GM23338 (cell line): ENCODE measurements at regions not wholly inside any gene's neighbourhood (a gene's known extent, or its start where the extent isn't known, plus 50 kb on each side); places are given as distances from the start of the nearest gene placed in this dataset.

Experiments used
- ATAC-seq: fragments of 200-7000 bp; cut with Tn5 transposase; 3 replicates; pipeline ENCODE4 v1.9.1; 2020
- DNase-seq: peaks from one replicate; pipeline ENCODE4 v3.0.0-alpha.2; 2015; ENCODE audit warnings: low spot score
- H2AFZ ChIP-seq: fragments of 200-600 bp; sonication (generic); 2 replicates; pipeline ENCODE4 v1.8.0; 2016; ENCODE audit warnings: antibody characterized with exemption, mild to moderate bottlenecking, moderate library complexity
- H3F3A ChIP-seq: fragments of 200-600 bp; sonication (generic); replicated peaks from 2 replicates; pipeline ENCODE4 v1.8.0; 2017; ENCODE audit warnings: antibody characterized with exemption, mixed run types, low read depth
- H3K27ac ChIP-seq: fragments of 200-600 bp; sonication (generic); 2 replicates; pipeline ENCODE4 v1.6.1; 2016; ENCODE audit warnings: low read depth
- H3K27me3 ChIP-seq: fragments of 200-600 bp; sonication (generic); 2 replicates; pipeline ENCODE4 v1.8.0; 2016; ENCODE audit warnings: mild to moderate bottlenecking, mixed run types, moderate library complexity; ENCODE audit not compliant: insufficient read depth
- H3K36me3 ChIP-seq: fragments of 200-600 bp; sonication (generic); 2 replicates; pipeline ENCODE4 v1.8.0; 2016; ENCODE audit warnings: mild to moderate bottlenecking; ENCODE audit not compliant: insufficient read depth
- H3K4me1 ChIP-seq: fragments of 200-600 bp; sonication (generic); 2 replicates; pipeline ENCODE4 v1.8.0; 2016; ENCODE audit warnings: mild to moderate bottlenecking, moderate library complexity; ENCODE audit not compliant: insufficient read depth
- H3K4me2 ChIP-seq: fragments of 200-600 bp; sonication (generic); 2 replicates; pipeline ENCODE4 v1.7.1; 2017; ENCODE audit warnings: mixed run types
- H3K4me3 ChIP-seq: fragments of 200-600 bp; sonication (generic); 2 replicates; pipeline ENCODE4 v1.6.1; 2016; ENCODE audit warnings: mixed run types
- H3K79me2 ChIP-seq: fragments of 200-600 bp; sonication (generic); replicated peaks from 2 replicates; pipeline ENCODE4 v1.8.0; 2017; ENCODE audit warnings: mild to moderate bottlenecking; ENCODE audit not compliant: insufficient read depth
- H3K9me2 ChIP-seq: fragments of 200-600 bp; sonication (generic); 2 replicates; pipeline ENCODE4 v1.8.0; 2017; ENCODE audit not compliant: insufficient read depth
- H4K20me1 ChIP-seq: fragments of 200-600 bp; sonication (generic); replicated peaks from 2 replicates; pipeline ENCODE4 v1.8.0; 2017; ENCODE audit warnings: mild to moderate bottlenecking; ENCODE audit not compliant: insufficient read depth
- H3K27ac Mint-ChIP-seq: 2 replicates; pipeline ENCODE4 v1.8.0; 2020; ENCODE audit warnings: inconsistent platforms, mild to moderate bottlenecking, moderate library complexity, mixed read lengths
- H3K27me3 Mint-ChIP-seq: 3 replicates; pipeline ENCODE4 v1.8.0; 2022; ENCODE audit warnings: low read depth, mild to moderate bottlenecking, moderate library complexity, mixed read lengths, inconsistent platforms; ENCODE audit not compliant: insufficient read depth, poor library complexity
- H3K36me3 Mint-ChIP-seq: 3 replicates; pipeline ENCODE4 v1.8.0; 2021; ENCODE audit warnings: low read depth, mild to moderate bottlenecking, inconsistent platforms, moderate library complexity, mixed read lengths
- H3K4me1 Mint-ChIP-seq: 3 replicates; pipeline ENCODE4 v1.8.0; 2020; ENCODE audit warnings: mild to moderate bottlenecking, inconsistent platforms, mixed read lengths
- H3K4me3 Mint-ChIP-seq: 3 replicates; pipeline ENCODE4 v1.8.0; 2021; ENCODE audit warnings: moderate library complexity, mild to moderate bottlenecking, inconsistent platforms, mixed read lengths
- H3K9me3 Mint-ChIP-seq: 3 replicates; pipeline ENCODE4 v1.8.0; 2020; ENCODE audit warnings: moderate library complexity, mild to moderate bottlenecking, inconsistent platforms, mixed read lengths
- CREB1 ChIP-seq: fragments of 250-450 bp; sonication (Bioruptor Pico); IDR thresholded peaks from 2 replicates; pipeline ENCODE4 v1.5.0; 2020; ENCODE audit warnings: low read depth, mild to moderate bottlenecking, moderate library complexity
- CTCF ChIP-seq, 2 experiments: fragments of 200-600 bp in 1 of 2; sonication (generic) in 1 of 2; conservative IDR thresholded peaks; 2 replicates each; pipeline versions ENCODE4 v1.5.1 to v1.6.1; 2016 to 2017; ENCODE audit warnings: antibody characterized with exemption in 2 of 2, low read depth in 2 of 2, mild to moderate bottlenecking in 2 of 2, moderate library complexity in 1 of 2
- ETS1 ChIP-seq: IDR thresholded peaks from 2 replicates; pipeline ENCODE4 v1.6.1; 2016; ENCODE audit warnings: antibody characterized with exemption
- EZH2 ChIP-seq: fragments of 200-600 bp; sonication (generic); IDR thresholded peaks from one replicate; pipeline ENCODE4 v1.8.0; 2017; ENCODE audit warnings: antibody characterized with exemption, mild to moderate bottlenecking, low read depth; ENCODE audit not compliant: unreplicated experiment
- EZH2phosphoT487 ChIP-seq: fragments of 200-600 bp; sonication (generic); IDR thresholded peaks from one replicate; pipeline ENCODE4 v1.8.1; 2018; ENCODE audit warnings: antibody characterized with exemption; ENCODE audit not compliant: unreplicated experiment
- JUNB ChIP-seq: IDR thresholded peaks from one replicate; pipeline ENCODE4 v1.6.1; 2016; ENCODE audit warnings: antibody characterized with exemption; ENCODE audit not compliant: unreplicated experiment
- NANOG ChIP-seq: IDR thresholded peaks from 2 replicates; pipeline ENCODE4 v1.6.1; 2016; ENCODE audit warnings: antibody characterized with exemption, borderline replicate concordance
- POLR2AphosphoS5 ChIP-seq: IDR thresholded peaks from 2 replicates; pipeline ENCODE4 v1.6.1; 2016; ENCODE audit warnings: antibody characterized with exemption, low read depth
- REST ChIP-seq: IDR thresholded peaks from one replicate; pipeline ENCODE4 v1.6.1; 2018; ENCODE audit warnings: antibody characterized with exemption; ENCODE audit not compliant: unreplicated experiment
- STAT1 ChIP-seq: IDR thresholded peaks from one replicate; pipeline ENCODE4 v1.6.1; 2016; ENCODE audit warnings: antibody characterized with exemption; ENCODE audit not compliant: unreplicated experiment
- ZNF114 ChIP-seq: fragments of 250-450 bp; sonication (Bioruptor Pico); IDR thresholded peaks from 2 replicates; pipeline ENCODE4 v1.5.0; 2020; ENCODE audit warnings: mild to moderate bottlenecking, moderate library complexity
- ZNF331 ChIP-seq: fragments of 250-450 bp; sonication (Bioruptor Pico); IDR thresholded peaks from 2 replicates; pipeline ENCODE4 v1.5.0; 2020; ENCODE audit warnings: low read depth, mild to moderate bottlenecking, moderate library complexity
- ZNF462 ChIP-seq: fragments of 250-450 bp; sonication (Bioruptor Pico); IDR thresholded peaks from 2 replicates; pipeline ENCODE4 v1.5.0; 2020; ENCODE audit warnings: mild to moderate bottlenecking, moderate library complexity

GRCh38 chr5:103357636-103358035 is 99.1 kb downstream of the MACIR start (continued):
- no peak for TF ChIP-seq JUNB

- H3K9me2 ChIP-seq = no peaks in the 10 kb centered on the region; the same call in 1 of the 2 replicates
- H2AFZ ChIP-seq = no peak overlapping the region
- no peak overlapping the region for H3K27ac ChIP-seq
- H3F3A ChIP-seq = no peaks in the 10 kb centered on the region
- Mint-ChIP-seq H3K4me1 (peaks cover 2% of the 10 kb centered on the region; the same call in 1 of the 3 replicates), H3K27ac (no peak overlapping the region), H3K9me3 (no peaks in the 10 kb centered on the region), H3K4me3 (no peak overlapping the region), H3K27me3 (no peaks in the 10 kb centered on the region), H3K36me3 (no peaks in the 10 kb centered on the region)
- H3K4me3 ChIP-seq = no peak overlapping the region
- no peak for ATAC-seq
- no peak overlapping the region for H3K4me2 ChIP-seq
- H3K36me3 ChIP-seq = no peaks in the 10 kb centered on the region
- no peaks in the 10 kb centered on the region for H3K4me1 ChIP-seq
- TF ChIP-seq CTCF (conservative IDR thresholded peaks at IDR 0.05; ENCODE audit: low read depth in 2 of 2) (no peak), STAT1 (no peak), ZNF114 (CRISPR knock-in tag) (no peak), JUNB (no peak), EZH2phosphoT487 (no peak), ZNF331 (CRISPR knock-in tag) (no peak), REST (no peak), EZH2 (no peak), POLR2AphosphoS5 (no peak), ZNF462 (CRISPR knock-in tag) (no peak), ETS1 (no peak), NANOG (no peak), CREB1 (CRISPR knock-in tag) (no peak)
- no peaks in the 10 kb centered on the region for H3K27me3 ChIP-seq
- no peak for DNase-seq
- H4K20me1 ChIP-seq = no peaks in the 10 kb centered on the region
- no peaks in the 10 kb centered on the region for H3K79me2 ChIP-seq
Observed at GRCh38 chr5:103356350-103357091, 98.0 kb downstream of the MACIR start.
